NCI-H524 treated with DMSO at 0.1 percent for 48 hours (cell line): ENCODE measurements at regions not wholly inside any gene's neighbourhood (a gene's known extent, or its start where the extent isn't known, plus 50 kb on each side); places are given as distances from the start of the nearest gene placed in this dataset.

Experiments
- DNase-seq: peaks from one replicate; lab custom pipeline; 2025; lab: John Stamatoyannopoulos, UW

DNA sequence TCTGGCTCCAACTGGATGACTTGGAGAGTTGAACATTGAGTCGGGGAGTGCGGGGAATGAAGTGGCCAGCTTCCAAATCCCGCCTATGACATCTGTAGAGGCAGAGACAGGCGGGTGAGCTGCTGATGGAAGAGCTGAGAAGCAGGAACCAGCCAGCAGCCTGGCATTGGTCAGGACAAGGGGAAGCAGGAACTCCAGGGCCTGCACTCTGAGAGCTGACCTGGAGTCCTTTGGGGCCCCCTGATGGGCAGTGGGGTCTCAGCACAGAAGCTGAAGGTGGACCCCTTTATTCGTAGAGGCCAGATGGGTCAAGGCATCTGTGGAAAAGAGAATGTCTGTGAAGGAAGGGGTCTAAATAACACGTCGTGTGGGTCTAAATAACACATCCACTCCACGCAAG is 57.0 kb downstream of the SEC61G start:
- DNase-seq = no peak

DNA sequence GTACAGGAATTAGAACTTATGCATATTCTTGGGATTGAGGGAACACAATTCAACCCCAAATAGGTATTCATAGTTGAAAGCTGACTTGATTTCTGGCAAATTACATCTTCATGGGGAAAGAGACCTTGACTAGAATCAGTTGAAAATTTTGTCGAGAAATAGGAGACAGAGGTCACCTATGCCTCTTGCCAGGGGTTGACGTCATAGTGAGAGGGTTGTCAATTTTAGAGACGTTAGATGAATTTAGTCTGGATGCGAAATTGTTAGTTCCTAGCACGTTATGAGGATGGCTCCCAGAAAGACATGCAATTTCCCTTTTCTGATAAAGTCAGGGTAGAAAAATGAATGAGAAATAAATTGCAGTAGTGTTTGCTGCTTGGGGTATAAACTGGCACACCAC is 59.3 kb downstream of the SEC61G start:
- DNase-seq = no peak

DNA sequence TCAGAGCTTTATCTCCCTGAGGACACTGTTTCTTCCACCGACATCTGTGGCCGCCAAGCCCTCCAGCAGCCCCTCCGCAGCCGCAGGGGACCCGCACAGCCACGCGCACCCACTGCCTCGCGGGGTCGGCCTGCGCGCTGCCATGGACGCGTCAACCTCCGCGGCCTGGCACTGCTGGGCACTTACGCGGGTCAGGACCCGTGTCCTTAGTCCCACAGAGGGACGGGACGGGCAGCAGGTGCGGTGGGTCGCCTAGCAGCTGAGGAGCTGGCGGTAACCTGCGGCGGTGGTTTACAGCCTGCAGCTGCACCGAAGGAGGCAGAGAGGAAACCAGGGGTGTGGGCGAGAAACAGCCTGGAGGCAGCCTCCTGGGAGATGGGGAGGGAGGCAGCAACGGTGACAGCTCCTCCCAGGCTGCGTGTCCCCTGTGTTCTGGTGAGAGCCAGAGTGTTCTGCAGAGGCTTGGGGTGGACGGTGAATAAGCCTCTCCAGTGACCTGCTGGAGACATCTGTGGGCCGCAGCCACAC is 61.3 kb downstream of the SEC61G start:
- DNase-seq = no peak

DNA sequence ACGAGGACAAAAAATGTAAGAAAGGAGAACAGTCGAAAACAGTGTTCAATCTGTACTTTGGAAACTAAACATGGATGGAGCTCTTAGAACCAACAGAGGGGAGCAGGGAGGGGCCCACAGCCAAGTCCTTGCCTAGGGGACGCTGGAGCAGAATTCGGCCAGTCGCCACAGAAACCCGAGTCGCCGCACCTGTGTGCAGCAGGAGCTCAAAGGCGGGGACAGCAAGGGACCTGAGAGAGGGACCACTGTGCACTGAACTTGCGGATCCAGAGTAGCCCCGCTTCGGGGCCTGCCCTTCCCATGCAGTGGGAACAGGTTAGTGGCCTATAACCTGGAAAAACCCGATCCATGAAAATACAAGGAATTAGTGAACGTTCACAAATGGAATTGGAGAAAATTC is 68.1 kb downstream of the SEC61G start:
- no peak for DNase-seq

DNA sequence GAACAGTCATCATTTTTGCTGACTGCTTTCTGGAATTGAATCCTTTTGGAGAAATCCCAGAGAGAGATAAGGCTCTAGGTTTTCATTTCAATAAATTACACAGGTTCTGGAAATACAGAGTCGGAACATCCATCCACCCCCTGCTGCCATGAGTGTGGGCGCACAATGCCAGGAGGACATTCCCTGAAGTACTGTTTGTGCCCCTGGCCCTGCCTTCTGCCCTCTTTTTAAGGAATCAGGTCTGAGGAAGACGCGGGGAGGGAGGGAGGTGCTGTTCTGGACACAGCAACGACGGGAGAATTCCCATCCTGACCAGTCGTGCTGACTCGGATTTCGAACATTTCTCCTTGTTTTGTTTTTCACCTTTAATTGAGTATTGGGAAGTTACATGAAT is 69.0 kb downstream of the SEC61G start:
- no peak for DNase-seq

DNA sequence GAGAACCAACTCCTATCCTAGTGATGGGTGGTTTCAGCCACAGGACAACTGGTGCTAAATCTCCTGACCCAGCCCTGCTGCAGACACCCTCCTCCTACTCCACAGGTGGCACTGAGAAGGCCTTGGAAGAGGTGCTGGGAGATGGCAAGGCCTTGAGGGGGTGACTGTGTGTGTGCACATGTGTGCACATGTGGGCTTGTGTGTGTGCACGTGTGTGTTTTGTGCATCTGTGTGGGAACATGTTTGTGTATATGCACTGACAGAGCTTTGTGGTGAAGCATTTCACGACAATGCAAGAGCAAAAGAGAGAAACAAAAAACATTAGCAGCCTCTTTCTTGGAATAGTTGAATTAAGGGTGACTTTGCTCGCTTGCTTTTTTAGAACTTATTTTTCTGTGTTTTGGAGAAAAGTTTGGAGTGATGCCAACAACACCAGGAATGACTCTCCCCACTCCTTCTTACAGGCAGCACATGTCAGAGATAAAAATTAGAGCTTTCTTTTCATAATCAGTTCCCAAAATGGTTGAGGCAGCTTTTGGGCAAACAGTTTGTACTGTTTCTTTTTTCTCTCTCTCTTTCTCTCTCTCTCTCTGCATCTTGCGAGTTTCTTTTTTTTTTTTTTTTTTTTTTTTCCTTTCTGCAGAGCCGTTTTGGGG is 69.5 kb downstream of the SEC61G start:
- DNase-seq = no peak

DNA sequence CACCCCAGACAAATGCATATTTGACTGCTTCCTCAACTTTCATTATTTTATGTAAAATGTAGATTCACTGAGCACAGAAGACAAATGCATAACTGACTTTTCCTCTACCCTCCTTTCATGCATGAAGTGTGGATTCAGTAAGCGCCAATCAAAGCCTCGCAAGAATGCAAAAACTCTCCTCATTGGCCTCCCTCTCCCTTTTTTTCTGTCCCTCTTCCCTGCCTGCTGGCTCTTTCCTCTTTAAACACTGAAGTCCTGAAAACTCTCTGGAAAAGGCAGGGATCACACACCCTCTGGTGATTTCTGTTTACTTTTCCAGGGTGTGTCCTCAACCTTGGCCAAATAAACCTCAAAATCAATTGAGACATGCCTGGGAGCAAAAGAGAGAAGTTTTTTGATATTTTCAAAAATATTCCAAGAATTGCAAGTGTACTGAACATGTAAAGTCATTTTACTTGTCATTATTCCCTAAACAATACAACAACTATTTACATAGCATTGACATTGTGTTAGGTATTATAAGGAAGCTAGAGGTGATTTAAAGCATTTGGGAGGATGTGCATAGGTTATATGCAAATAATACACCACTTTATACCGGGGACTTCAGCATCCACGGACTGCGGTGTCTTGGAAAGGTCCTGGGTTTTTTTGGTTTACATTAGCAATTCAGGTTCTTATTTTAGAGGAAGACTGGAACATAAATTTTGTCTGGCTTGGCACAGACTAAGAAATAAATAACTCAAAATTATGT is 71.4 kb downstream of the SEC61G start:
- no peak for DNase-seq

DNA sequence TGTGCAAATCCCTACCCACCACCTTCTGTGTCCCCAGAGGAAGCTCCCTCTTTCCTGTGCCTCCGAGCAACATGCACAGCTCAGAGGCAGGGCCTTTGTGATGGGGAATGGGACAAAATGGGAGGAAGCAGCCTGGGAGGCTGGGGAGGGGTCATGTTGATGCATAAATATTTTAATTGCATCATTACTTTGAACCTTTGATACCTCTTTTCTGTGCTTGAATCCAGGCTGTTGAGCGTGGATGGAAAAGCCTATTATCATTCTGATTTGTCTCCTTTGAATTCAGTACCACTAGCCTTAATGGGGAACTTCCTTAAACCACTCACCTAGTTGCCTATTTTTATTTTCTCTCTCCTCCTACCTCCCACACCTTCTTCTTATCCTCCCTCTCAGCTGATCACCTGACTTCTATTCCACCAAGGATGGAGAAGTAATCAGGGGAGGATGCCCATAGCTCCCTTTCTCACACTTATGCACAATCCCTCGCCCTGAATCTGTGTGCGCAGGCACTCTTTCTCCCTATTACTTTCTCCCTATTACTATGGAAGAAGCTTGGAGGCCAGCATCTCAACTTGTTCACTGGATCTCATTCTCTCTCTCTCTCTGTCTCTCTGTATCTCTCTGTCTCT is 78.5 kb downstream of the SEC61G start:
- no peak for DNase-seq

DNA sequence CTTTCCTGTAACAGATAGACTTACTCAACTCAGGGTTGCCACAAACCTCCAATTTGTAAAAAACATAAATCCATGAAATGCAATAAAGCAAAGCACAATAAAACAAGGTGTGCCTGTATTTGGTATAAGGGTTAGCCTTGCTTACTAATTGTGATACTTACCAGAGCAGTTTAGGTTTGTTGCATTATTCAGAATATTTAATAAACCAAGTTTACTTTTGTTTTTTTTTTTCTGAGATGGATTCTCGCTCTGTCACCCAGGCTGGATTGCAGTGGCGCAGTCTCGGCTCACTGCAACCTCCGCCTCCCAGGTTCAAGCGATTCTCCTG is 79.6 kb downstream of the SEC61G start:
- DNase-seq = no peak

DNA sequence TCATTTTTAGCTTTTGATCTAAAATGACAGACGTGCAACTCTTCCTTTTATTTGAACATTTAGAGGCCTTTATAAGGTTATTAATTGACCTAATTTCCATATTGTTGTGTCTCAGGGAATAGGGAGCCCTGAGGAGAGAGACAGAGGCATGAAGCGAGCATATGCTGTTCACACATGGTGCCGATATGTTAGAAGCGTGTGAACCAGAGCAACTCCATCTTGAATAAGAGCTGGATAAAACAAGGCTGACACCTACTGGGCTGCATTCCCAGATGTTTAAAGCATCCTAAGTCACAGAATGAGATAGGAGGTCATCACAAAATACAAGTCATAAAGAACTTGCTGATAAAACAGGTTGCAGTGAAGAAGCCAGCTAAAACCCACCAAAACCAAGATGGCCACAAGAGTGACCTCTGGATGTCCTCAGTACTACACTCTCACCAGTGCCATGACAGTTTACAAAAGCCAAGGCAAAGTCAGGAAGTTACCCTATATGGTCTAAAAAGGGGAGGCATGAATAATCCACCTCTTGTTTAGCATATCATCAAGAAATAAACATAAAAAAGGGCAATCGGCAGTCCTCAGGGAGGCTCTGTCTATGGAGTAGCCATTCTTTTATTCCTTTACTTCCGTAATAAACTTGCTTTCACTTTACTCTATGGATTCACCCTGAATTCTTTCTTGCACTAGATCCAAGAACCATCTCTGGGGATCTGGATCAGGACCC is 80.1 kb downstream of the SEC61G start:
- peak; percentile 13 for DNase-seq

DNA sequence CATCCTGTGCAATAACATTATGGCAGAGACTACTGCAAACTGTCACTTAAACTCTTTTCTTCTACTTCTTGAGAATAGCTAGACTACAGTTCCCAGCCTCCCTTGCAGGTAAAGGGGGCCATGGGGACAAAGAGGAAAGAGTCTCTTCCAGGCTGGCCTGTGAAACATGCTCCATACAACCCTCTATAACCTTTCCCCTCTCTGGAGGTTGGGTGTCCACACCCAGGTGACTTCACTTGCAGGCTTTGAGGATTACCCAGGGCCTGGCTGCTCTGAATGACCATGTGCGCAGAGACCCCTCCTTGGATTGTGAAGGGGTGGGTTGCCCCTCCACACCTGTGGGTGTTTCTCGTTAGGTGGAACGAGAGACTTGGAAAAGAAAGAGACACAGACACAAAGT is 84.1 kb downstream of the SEC61G start:
- DNase-seq = no peak

DNA sequence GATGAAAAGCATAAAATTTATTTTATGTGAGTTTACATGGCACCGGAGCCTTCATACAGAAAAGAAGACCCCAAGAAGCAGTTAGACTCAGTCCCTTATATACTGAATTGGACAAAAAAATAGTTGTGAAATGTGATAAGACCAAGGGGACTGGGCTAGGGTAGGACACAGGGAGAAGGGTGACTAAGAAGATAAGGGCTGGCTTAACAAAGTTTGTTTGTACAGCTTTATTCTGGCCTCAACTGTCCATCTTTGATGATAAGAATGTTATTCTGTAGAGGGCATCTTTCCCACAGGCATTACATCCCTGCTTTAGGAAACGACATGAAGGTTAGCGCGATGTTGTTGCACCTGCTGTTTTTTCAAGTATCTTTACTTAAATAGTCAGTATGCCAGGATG is 86.5 kb downstream of the SEC61G start:
- DNase-seq = no peak

DNA sequence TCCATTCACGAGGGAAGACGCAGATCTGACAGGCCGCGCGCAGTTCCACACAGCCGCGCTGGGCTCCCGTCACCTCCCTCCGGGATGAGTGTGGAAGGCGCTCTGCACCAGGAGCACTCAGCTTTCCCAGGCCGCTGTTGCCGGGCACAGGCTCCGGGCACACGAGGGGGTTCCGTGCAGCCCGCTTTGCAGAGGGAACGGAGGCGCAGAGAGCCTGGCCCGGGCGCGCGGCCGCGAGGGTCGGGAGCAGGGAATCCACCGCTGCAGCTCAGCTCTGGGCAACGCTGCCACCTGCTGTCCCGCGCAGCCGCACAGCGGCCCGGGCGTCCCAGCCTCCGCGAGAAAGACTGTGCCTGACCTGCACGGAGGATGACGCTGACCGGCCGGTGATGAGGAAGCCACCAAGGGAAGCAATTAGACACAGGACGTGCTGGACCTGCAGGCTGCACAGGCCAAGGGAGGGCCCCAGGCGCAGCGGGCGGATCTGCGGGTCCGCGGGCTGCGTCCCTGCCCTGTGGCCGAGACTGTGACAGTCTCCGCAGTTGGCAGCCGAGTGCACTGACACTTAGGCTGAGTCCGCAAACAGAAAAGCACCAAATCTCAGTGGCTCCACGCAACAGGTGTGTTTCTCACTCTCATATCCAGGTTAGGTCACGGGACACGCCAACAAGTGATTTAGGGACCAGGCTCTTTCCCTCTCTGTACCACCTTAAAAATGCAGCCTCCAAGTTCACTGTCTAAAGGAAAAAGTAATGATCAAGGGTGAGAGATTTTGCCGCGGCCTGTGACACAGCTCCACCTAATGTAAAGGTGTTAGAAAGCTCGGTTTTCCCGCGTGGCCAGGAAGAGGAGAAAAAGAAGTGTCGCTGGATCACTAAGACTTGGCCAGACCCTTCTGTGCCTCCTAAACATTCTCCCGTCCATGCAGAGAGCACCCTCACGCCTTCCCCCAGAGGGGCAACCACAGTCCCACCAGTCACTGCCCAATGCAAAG is 94.5 kb downstream of the SEC61G start:
- DNase-seq = peak; percentile 24

DNA sequence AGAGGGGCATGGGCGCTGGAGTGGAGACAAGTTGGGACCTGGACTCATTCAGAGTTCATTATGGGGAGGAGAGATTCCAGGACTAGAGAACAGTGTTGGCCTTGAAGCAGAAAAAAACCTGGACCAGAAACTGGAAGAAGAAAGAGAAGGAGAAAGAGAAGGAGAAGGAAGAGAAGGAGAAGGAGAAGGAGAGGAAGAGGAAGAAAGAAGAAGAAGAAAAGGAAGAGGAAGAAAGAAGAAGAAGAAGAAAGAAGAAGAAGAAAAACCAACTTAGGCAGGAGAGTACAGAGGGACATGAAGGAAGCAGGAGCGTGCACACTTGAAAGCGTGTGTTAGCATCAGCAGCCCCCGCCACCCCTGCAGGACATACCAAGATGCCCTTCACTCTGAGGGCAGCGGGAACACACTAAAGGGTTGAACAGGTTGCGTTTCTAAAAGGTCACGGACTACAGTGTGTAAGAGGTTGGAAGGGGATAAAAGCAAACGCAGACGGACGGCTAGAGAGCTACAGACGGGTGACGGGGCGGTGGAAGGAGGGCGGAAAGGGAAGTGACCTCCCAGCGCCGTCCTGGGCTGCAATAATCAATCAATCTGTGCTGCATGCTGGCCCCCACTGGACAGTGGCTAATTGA is 95.3 kb downstream of the SEC61G start:
- DNase-seq = no peak

DNA sequence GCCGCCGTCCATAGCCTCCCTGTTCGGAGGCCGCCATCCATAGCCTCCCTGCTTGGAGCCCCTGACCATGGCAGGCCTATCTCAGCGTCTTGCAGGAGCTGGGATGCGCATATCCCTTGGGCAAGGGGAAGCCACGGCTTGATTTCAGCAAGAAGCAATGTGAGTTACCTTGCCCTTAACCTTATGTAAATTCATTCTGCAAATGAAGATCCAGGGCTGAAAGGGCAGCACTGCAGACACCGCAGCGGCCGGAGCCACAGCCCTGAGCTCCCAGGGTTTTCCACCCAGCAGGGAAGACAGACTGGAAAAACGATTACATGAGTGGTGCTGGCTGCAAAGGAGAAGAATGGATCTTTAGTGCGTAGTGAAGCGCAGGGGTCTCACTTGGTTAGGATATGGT is 95.8 kb downstream of the SEC61G start:
- no peak for DNase-seq

DNA sequence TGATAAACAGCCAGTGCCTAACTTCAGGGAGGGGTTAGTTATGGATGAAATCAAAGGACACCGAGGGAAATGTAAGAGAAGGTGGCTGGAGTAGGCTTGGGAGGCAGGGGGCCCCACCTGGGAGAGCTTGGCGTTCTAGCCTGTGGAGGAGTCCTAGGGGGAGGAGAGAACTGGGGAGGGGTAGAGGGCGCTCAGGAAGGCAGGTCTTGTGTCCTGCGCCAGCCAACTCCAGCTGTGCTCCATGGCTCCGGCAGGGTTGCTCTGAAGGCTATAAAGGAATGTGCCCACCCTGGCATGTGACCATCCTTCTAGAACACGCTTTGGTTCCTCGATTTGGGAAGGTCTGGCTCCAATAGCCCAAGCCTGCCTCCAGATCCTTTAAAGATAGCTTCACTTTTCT is 96.3 kb downstream of the SEC61G start:
- no peak for DNase-seq

DNA sequence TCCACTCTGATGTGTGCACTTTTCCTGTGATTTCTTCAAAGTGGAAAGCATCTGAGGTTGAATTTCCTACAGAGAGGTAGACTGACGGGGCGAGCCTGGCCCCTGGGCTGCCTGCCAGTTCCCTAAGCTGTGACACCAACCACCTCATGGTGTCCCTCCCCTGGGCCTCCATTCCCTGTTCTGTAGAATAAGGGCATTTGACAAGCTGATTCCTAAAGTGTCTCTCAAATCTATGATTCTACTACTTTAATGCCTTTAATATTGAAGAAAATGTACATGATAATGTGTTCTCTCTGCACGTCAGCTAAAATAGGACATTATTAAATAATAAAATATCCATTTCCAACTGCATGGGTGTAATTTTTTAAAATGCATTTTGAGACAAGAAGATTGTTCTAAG is 105.1 kb downstream of the SEC61G start:
- no peak for DNase-seq

DNA sequence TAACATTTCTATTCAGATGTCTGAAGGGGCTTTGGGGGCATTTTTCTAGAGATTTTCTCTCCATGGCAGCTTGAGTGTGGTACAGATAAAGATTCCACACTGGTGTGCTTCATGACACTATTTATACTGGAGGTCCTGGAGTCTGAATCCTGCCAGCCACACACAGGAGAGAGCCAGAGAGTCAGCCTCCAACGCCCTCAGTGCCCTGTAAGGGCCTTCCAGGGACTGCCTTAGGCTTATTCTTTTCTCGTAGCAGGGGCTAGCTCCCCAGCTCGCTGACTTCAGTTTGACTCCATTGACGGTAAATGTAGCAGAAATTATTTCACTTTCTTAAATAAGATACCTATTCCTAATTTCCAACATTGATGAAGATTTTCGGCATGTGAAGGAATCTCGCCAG is 100.9 kb downstream of the VSTM2A start:
- DNase-seq = no peak

DNA sequence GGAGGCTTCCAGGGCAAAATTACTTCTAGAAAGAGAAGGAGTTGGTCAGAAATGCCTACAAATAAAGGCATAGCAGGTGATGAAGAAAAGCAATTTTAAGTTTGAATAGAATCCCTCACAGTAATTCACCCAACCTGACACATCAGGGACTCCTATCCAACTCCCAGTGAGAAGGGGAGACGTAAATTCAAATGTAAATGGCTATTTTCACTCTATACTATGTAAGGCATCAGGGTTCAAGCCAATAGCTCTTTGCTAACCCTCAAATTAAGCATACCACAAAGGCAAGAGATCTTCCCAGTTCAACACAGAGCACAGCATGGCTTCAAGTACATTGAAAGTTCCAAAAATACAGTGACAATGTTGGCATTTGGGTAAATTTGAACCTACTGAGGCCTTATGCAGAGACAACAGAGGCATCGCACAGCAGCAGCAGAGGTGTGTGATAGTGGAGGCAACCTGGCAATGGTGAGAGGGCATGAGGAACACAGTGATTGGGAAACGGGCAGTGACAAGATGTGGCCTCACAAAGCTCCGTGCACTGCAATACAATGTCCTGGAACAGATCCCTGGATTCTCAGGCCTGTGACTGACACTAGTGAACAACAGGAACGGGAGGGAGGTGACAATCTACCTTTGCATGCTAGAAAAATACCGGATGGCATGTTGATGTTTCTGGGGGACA is 95.7 kb downstream of the VSTM2A start:
- DNase-seq = no peak

DNA sequence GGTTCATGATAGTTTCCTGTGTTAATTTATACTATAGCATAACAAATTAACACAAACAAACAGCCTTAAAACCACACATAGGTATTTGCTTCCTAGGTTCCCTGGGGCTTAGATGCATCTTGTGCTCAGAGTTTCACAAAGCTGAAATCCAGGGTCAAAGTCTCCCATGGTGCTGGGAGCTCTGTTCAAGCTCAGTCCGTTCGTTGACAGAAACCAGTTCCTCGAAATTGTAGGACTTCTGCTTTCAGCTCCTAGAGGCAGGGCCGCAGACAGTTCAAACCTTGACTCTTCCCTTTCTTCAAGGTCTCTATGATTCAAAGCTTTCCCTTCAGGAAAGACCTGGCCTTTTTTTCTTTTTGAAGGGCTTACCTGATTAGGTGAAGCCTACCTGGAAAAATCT is 90.5 kb downstream of the VSTM2A start:
- DNase-seq = no peak
